ENCODE measurements at regions not wholly inside any gene's neighbourhood (a gene's known extent, or its start where the extent isn't known, plus 50 kb on each side); places are given as distances from the start of the nearest gene placed in this dataset.

- no TSS peak for BruUV-seq (replicated peaks)
- TF ChIP-seq CTCF (conservative IDR thresholded peaks at IDR 0.05; ENCODE audit: low read length) = no peak
- no peak for TF ChIP-seq EZH2phosphoT487 (IDR thresholded peaks at IDR 0.05; ENCODE audit: borderline replicate concordance, low read depth, low read length)
Measured at GRCh38 chr12:67820694-67821093, 168.6 kb upstream of the IFNG-AS1 start.

GRCh38 chr12:67822826-67823225 is 166.4 kb upstream of the IFNG-AS1 start:
- POLR2A ChIA-PET = no interaction called here
- no peak for TF ChIP-seq EZH2phosphoT487 (IDR thresholded peaks at IDR 0.05; ENCODE audit: borderline replicate concordance, low read depth, low read length)
- no peak for TF ChIP-seq CTCF (conservative IDR thresholded peaks at IDR 0.05; ENCODE audit: low read length)
- H3K27ac ChIP-seq (ENCODE audit: low read depth, low read length, poor library complexity, severe bottlenecking) = no peak overlapping the region
- H3K4me1 ChIP-seq (ENCODE audit: insufficient read depth, low read length, poor library complexity, severe bottlenecking) = no peaks in the 10 kb centered on the region
- H4K20me1 ChIP-seq (ENCODE audit: insufficient read depth, low read length) = no peaks in the 10 kb centered on the region
- DNase-seq (ENCODE audit: low spot score) = no peak
- no peaks in the 10 kb centered on the region for H3K79me2 ChIP-seq (ENCODE audit: insufficient read depth, low read depth, low read length)
- H2AFZ ChIP-seq (ENCODE audit: low read length) = no peak overlapping the region
- no peaks in the 10 kb centered on the region for H3K9me2 ChIP-seq (ENCODE audit: insufficient read depth, low read length)
- no TSS peak for BruUV-seq (replicated peaks)
- H3K4me3 ChIP-seq (ENCODE audit: low read depth, low read length, poor library complexity, severe bottlenecking) = no peak overlapping the region
- no peaks in the 10 kb centered on the region for H3K9me3 ChIP-seq (ENCODE audit: low read length)
- intact Hi-C loops (cut with micrococcal nuclease; ENCODE audit: unreplicated experiment) = no loop called here
- H3K36me3 ChIP-seq (ENCODE audit: insufficient read depth, low read length) = no peaks in the 10 kb centered on the region
- CTCF ChIA-PET (ENCODE audit: unreplicated experiment) = no interaction called here
- no peak overlapping the region for H3K4me2 ChIP-seq (ENCODE audit: low read length)

More at GRCh38 chr12:67820694-67821093, 168.6 kb upstream of the IFNG-AS1 start:
- POLR2A ChIA-PET = no interaction called here
- CTCF ChIA-PET (ENCODE audit: unreplicated experiment) = no interaction called here
- Histone ChIP-seq H3K4me3 (ENCODE audit: low read depth, low read length, poor library complexity, severe bottlenecking) (no peak overlapping the region), H3K9me2 (ENCODE audit: insufficient read depth, low read length) (no peaks in the 10 kb centered on the region), H4K20me1 (ENCODE audit: insufficient read depth, low read length) (no peaks in the 10 kb centered on the region), H3K36me3 (ENCODE audit: insufficient read depth, low read length) (no peaks in the 10 kb centered on the region), H3K4me2 (ENCODE audit: low read length) (no peak overlapping the region), H2AFZ (ENCODE audit: low read length) (no peak overlapping the region), H3K9me3 (ENCODE audit: low read length) (no peaks in the 10 kb centered on the region), H3K4me1 (ENCODE audit: insufficient read depth, low read length, poor library complexity, severe bottlenecking) (no peaks in the 10 kb centered on the region), H3K79me2 (ENCODE audit: insufficient read depth, low read depth, low read length) (no peaks in the 10 kb centered on the region), H3K27ac (ENCODE audit: low read depth, low read length, poor library complexity, severe bottlenecking) (no peak overlapping the region)
- intact Hi-C loops (cut with micrococcal nuclease; ENCODE audit: unreplicated experiment) = no loop called here
- DNase-seq (ENCODE audit: low spot score) = no peak

GRCh38 chr12:67826148-67826547 is 163.1 kb upstream of the IFNG-AS1 start:
- intact Hi-C loops (cut with micrococcal nuclease; ENCODE audit: unreplicated experiment) = no loop called here

More at GRCh38 chr12:67826148-67826547, 163.1 kb upstream of the IFNG-AS1 start:
- BruUV-seq (replicated peaks) = no TSS peak
- H2AFZ ChIP-seq (ENCODE audit: low read length) = no peak overlapping the region
- H3K9me3 ChIP-seq (ENCODE audit: low read length) = no peaks in the 10 kb centered on the region
- H3K36me3 ChIP-seq (ENCODE audit: insufficient read depth, low read length) = no peaks in the 10 kb centered on the region
- DNase-seq (ENCODE audit: low spot score) = no peak
- no peaks in the 10 kb centered on the region for H3K4me1 ChIP-seq (ENCODE audit: insufficient read depth, low read length, poor library complexity, severe bottlenecking)
- H3K9me2 ChIP-seq (ENCODE audit: insufficient read depth, low read length) = no peaks in the 10 kb centered on the region
- no peak overlapping the region for H3K4me2 ChIP-seq (ENCODE audit: low read length)
- no peak for TF ChIP-seq CTCF (conservative IDR thresholded peaks at IDR 0.05; ENCODE audit: low read length)
- no peak for TF ChIP-seq EZH2phosphoT487 (IDR thresholded peaks at IDR 0.05; ENCODE audit: borderline replicate concordance, low read depth, low read length)
- ChIA-PET CTCF (ENCODE audit: unreplicated experiment) (no interaction called here), POLR2A (no interaction called here)
- no peaks in the 10 kb centered on the region for H3K79me2 ChIP-seq (ENCODE audit: insufficient read depth, low read depth, low read length)
- H3K27ac ChIP-seq (ENCODE audit: low read depth, low read length, poor library complexity, severe bottlenecking) = no peak overlapping the region
- H3K4me3 ChIP-seq (ENCODE audit: low read depth, low read length, poor library complexity, severe bottlenecking) = no peak overlapping the region
- no peaks in the 10 kb centered on the region for H4K20me1 ChIP-seq (ENCODE audit: insufficient read depth, low read length)
